Ectodermal cell (in vitro differentiated cells): ENCODE measurements at regions not wholly inside any gene's neighbourhood (a gene's known extent, or its start where the extent isn't known, plus 50 kb on each side); places are given as distances from the start of the nearest gene placed in this dataset.

Experiments
- H3K27ac ChIP-seq: 2 replicates; pipeline ENCODE4 v1.7.0; 2013; ENCODE audit warnings: mild to moderate bottlenecking, low read depth, low read length; ENCODE audit not compliant: insufficient read depth, poor library complexity, severe bottlenecking
- H3K27me3 ChIP-seq: 2 replicates; pipeline ENCODE4 v1.7.0; 2013; ENCODE audit warnings: mild to moderate bottlenecking, low read length; ENCODE audit not compliant: insufficient read depth, control insufficient read depth, poor library complexity, severe bottlenecking
- H3K36me3 ChIP-seq: one replicate; pipeline ENCODE4 v1.7.0; 2013; ENCODE audit warnings: low read length; ENCODE audit not compliant: control insufficient read depth, insufficient read depth
- H3K4me1 ChIP-seq: one replicate; pipeline ENCODE4 v1.7.0; 2013; ENCODE audit warnings: low read length; ENCODE audit not compliant: control insufficient read depth, insufficient read depth
- H3K4me3 ChIP-seq: 2 replicates; pipeline ENCODE4 v1.7.0; 2013; ENCODE audit warnings: low read depth, low read length, control low read depth; ENCODE audit not compliant: insufficient read depth
- H3K9me3 ChIP-seq: 2 replicates; pipeline ENCODE4 v1.7.0; 2013; ENCODE audit warnings: mild to moderate bottlenecking, low read length, moderate library complexity; ENCODE audit not compliant: control insufficient read depth
- WGBS, 2 experiments: methylation state at CpG; one replicate each; pipeline ENCODE4 v1.1.7; 2013; ENCODE audit warnings: missing lambda C conversion rate in 2 of 2; 5-methylcytosine and 5-hydroxymethylcytosine counted together

GRCh38 chr10:83332690-83333089, 806.6 kb upstream of the GHITM start:
- Histone ChIP-seq H3K36me3 (no peaks in the 10 kb centered on the region), H3K27ac (no peak overlapping the region), H3K9me3 (no peaks in the 10 kb centered on the region), H3K27me3 (no peaks in the 10 kb centered on the region), H3K4me1 (no peaks in the 10 kb centered on the region), H3K4me3 (no peak overlapping the region)
- WGBS, 2 experiments = 67 to 86% methylated on average over 1 of the region's 1 CpG

DNA sequence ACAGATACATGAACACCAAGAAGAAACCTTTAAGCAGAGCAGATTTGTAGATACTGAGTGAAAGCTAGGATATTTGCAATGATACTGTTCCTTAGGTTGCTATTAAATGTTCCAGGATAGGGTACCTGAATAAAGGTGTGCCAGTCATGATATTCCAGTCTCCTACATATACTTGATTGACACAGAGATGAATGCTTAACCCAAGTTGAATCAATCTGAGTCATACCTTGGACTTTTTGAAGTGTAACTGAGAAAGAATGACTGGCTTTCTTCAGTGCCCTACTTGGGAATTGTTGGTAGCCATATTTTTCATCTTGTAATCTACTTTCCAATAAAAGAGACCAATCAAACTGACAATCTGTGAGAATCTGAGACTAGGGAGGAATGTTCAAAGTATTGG, 805.7 kb upstream of the GHITM start:
- Histone ChIP-seq H3K4me3 (no peak overlapping the region), H3K27me3 (no peaks in the 10 kb centered on the region), H3K4me1 (no peaks in the 10 kb centered on the region), H3K36me3 (no peaks in the 10 kb centered on the region), H3K9me3 (no peaks in the 10 kb centered on the region), H3K27ac (no peak overlapping the region)

DNA sequence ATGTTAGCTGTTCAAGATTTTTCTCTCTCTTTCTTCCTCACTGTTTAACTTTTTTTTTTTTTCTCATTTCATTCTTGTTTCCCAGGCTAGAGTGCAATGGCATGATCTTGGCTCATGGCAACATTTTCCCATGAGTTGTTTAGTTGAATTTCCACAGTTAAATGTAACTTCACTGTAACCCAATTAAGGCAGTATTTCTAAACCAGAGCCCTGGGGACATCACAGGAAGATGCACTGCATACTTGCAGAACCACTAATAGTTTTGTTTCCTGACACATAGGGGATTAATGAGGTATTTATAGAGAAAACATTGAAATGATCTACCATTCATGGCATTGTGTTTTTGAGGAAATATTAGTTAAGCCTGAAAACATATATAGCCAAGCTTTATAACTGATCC, 795.6 kb upstream of the GHITM start:
- H3K4me3 ChIP-seq = no peak overlapping the region
- H3K9me3 ChIP-seq = no peaks in the 10 kb centered on the region
- no peaks in the 10 kb centered on the region for H3K36me3 ChIP-seq
- no peaks in the 10 kb centered on the region for H3K27me3 ChIP-seq
- H3K4me1 ChIP-seq = no peaks in the 10 kb centered on the region
- no peak overlapping the region for H3K27ac ChIP-seq

DNA sequence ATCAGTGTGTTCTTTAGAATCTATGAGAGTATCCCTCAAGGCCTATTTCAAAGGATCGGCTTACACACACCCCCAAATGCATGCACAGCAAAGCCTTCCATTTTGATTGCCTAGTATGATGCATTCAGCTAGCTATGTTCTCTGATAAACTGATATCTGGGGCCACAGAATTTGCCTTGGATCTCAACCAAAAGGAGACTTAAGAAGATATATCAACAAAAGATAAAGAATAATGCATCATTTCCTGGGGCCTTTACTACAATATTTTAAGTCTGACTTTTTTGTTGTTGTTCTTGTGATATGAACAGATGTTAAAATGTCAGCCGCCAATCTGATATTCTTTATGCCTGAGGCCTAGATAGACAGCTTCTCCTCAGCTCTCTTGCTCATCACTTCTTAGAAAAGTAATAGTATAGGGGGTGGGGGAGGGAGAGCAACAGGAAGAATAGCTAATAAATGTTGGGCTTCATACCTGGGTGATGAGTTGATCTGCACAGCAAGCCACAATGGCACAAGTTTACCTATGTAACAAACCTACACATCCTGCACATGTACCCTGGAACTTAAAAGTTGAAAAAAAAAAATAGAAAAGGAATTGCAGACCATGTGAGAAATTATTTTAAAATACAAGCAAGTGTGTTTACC, 792.9 kb upstream of the GHITM start:
- Histone ChIP-seq H3K27me3 (no peaks in the 10 kb centered on the region), H3K36me3 (no peaks in the 10 kb centered on the region), H3K9me3 (no peaks in the 10 kb centered on the region), H3K4me3 (no peak overlapping the region), H3K27ac (no peak overlapping the region), H3K4me1 (no peaks in the 10 kb centered on the region)
- 96 to 100% methylated on average over 2 of the region's 2 CpGs for WGBS, 2 experiments

GRCh38 chr10:83352588-83352987, 786.7 kb upstream of the GHITM start:
- WGBS, 2 experiments = 80% methylated on average over 1 of the region's 3 CpGs; no CpG with 5 or more reads in 1 of the 2 experiments
- no peak overlapping the region for H3K4me3 ChIP-seq
- no peaks in the 10 kb centered on the region for H3K4me1 ChIP-seq
- no peaks in the 10 kb centered on the region for H3K9me3 ChIP-seq
- H3K36me3 ChIP-seq = no peaks in the 10 kb centered on the region
- no peaks in the 10 kb centered on the region for H3K27me3 ChIP-seq
- no peak overlapping the region for H3K27ac ChIP-seq

- Histone ChIP-seq H3K27me3 (no peaks in the 10 kb centered on the region), H3K4me3 (no peak overlapping the region), H3K36me3 (no peaks in the 10 kb centered on the region), H3K4me1 (no peaks in the 10 kb centered on the region), H3K27ac (no peak overlapping the region), H3K9me3 (no peaks in the 10 kb centered on the region)
- no CpG with 5 or more reads among the region's 1 CpG for WGBS, 2 experiments
These were observed 784.9 kb upstream of the GHITM start for GRCh38 chr10:83354456-83354855.

DNA sequence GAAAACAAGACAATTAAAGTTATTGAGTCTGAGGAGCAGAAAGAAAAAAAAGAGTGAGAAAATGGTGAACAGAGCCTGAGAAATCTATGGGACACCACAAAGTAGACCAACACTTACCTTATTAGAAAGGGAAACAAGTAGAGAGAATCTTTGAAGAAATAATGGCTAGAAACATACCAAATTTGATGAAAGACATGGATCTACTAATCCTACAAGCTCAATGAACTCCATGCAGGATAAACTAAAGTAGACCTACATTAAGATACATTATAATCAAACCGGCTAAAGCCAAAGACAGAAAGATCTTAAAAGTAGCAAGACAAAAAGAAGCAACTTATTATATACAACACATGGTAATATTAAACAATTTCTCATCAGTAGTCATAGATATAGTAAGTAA, 782.3 kb upstream of the GHITM start:
- Histone ChIP-seq H3K27me3 (no peaks in the 10 kb centered on the region), H3K36me3 (no peaks in the 10 kb centered on the region), H3K4me3 (no peak overlapping the region), H3K9me3 (no peaks in the 10 kb centered on the region), H3K27ac (no peak overlapping the region), H3K4me1 (no peaks in the 10 kb centered on the region)
- 100% methylated on average over 1 of the region's 1 CpG; no CpG with 5 or more reads in 1 of the 2 experiments for WGBS, 2 experiments

DNA sequence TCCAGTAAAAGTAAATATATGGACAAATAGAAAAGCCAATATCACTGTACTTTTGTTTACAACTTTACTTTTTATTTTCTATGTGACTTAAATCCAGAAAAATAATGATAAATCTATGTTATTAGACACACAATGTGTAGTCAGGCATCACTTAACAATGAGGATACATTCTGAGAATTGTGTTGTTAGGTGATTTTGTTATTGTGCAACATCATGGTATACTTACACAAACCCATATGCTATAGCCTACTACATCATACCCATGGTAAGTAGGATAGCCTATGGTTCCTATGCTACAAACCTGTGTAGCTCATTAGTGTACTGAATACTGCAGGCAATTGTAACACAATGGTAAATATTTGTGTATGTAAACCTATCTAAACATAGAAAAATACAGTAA, 781.7 kb upstream of the GHITM start:
- H3K4me3 ChIP-seq = no peak overlapping the region
- H3K27me3 ChIP-seq = no peaks in the 10 kb centered on the region
- H3K9me3 ChIP-seq = no peaks in the 10 kb centered on the region
- H3K4me1 ChIP-seq = no peaks in the 10 kb centered on the region
- no peaks in the 10 kb centered on the region for H3K36me3 ChIP-seq
- no peak overlapping the region for H3K27ac ChIP-seq

DNA sequence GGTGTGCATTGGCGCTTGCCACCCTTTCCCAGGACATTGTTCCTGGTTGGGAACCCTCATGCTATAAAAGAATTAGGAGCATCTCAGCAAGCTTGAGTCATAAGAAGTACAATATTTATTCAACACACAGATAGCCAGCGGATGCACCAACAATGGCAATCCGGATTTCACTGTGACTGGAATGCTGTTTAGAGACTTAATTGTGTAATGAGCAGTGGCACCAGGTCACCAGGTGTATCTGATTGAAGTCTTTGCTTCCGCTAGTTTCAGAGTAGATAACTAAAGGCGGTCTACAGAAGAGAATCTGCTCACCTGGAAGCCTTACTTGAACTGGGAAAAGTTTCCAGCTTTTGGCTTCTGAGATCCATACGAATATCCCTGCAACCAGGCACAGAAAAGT, 772.3 kb upstream of the GHITM start:
- Histone ChIP-seq H3K4me3 (no peak overlapping the region), H3K27me3 (no peaks in the 10 kb centered on the region), H3K9me3 (no peaks in the 10 kb centered on the region), H3K36me3 (no peaks in the 10 kb centered on the region), H3K4me1 (no peaks in the 10 kb centered on the region), H3K27ac (no peak overlapping the region)
- 92 to 94% methylated on average over 6 of the region's 6 CpGs for whole genome bisulfite sequencing, 2 experiments

DNA sequence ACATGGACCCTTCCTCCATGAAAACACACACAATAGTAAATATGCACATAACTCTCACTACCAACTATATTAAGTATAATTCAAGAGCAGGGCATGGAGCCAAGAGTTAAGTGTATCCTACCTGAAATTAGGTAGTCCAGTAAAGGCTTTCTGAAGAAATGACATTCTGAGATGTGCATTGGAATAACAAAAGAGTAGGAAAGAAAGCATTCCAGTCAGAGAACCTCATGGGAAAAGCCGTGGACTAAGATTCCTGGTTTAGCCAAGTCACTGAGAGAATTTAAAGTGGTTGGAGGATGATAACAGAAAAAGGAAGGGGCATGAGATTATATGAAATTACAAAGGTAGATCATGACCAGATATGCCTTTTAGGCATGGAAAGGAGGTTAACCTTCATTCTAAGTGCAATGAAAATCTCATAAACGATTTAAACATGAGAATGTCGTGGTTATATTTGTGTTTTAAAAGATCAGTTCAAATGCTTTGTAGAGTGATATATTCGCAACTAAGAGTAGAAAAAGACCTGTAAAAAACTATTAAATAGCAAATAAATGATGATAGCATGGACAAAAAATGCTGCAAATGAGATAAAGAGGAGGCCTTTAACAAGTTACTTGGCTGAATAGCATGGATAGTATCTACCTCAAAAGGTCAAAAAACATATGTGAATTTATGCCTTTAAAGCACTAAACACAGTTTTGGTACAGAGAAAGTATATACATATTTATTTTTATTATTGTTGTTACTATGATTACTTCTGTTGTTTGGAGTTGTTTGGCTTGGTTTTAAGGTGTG, 767.4 kb upstream of the GHITM start:
- Histone ChIP-seq H3K4me3 (no peak overlapping the region), H3K4me1 (no peaks in the 10 kb centered on the region), H3K27me3 (no peaks in the 10 kb centered on the region), H3K36me3 (no peaks in the 10 kb centered on the region), H3K9me3 (no peaks in the 10 kb centered on the region), H3K27ac (no peak overlapping the region)
- WGBS, 2 experiments = 88 to 93% methylated on average over 4 of the region's 4 CpGs
